ACC112 (cell line): ENCODE measurements at regions not wholly inside any gene's neighbourhood (a gene's known extent, or its start where the extent isn't known, plus 50 kb on each side); places are given as distances from the start of the nearest gene placed in this dataset.

ENCODE experiments used
- H2AFZ ChIP-seq: fragments of 200-600 bp; sonication (generic); one replicate; pipeline ENCODE4 v1.6.0; 2017; ENCODE audit warnings: antibody characterized with exemption, low read length; ENCODE audit not compliant: unreplicated experiment
- H3K27ac ChIP-seq: fragments of 200-600 bp; sonication (generic); 2 replicates; pipeline ENCODE4 v1.5.1; 2014; ENCODE audit warnings: low read depth, mild to moderate bottlenecking, antibody characterized with exemption, low read length, moderate library complexity
- H3K27me3 ChIP-seq: fragments of 200-600 bp; sonication (generic); 2 replicates; pipeline ENCODE4 v1.6.1; 2014; ENCODE audit warnings: mild to moderate bottlenecking, antibody characterized with exemption, low read length, moderate library complexity, mixed read lengths; ENCODE audit not compliant: insufficient read depth
- H3K36me3 ChIP-seq: fragments of 200-600 bp; sonication (generic); 2 replicates; pipeline ENCODE4 v1.6.1; 2016; ENCODE audit warnings: mild to moderate bottlenecking, antibody characterized with exemption, low read length, moderate library complexity, mixed read lengths; ENCODE audit not compliant: insufficient read depth
- H3K4me1 ChIP-seq: fragments of 200-600 bp; sonication (generic); one replicate; pipeline ENCODE4 v1.6.1; 2016; ENCODE audit warnings: low read length, mixed read lengths; ENCODE audit not compliant: insufficient read depth, unreplicated experiment, control insufficient read depth
- H3K4me3 ChIP-seq: fragments of 200-600 bp; sonication (generic); 2 replicates; pipeline ENCODE4 v1.5.1; 2014; ENCODE audit warnings: mild to moderate bottlenecking, low read depth, low read length
- H3K79me2 ChIP-seq: fragments of 200-600 bp; sonication (generic); one replicate; pipeline ENCODE4 v1.6.0; 2016; ENCODE audit warnings: low read length; ENCODE audit not compliant: control insufficient read depth, unreplicated experiment, insufficient read depth

GRCh38 chr15:95911570-95912279, 418.8 kb upstream of the NR2F2 start:
- Histone ChIP-seq H3K4me1 (no peaks in the 10 kb centered on the region), H3K27ac (no peak overlapping the region), H3K79me2 (no peaks in the 10 kb centered on the region), H2AFZ (no peak overlapping the region), H3K4me3 (no peak overlapping the region), H3K36me3 (no peaks in the 10 kb centered on the region), H3K27me3 (no peaks in the 10 kb centered on the region)

- Histone ChIP-seq H3K27ac (no peak overlapping the region), H2AFZ (no peak overlapping the region), H3K27me3 (no peaks in the 10 kb centered on the region), H3K4me1 (no peaks in the 10 kb centered on the region), H3K36me3 (no peaks in the 10 kb centered on the region), H3K4me3 (no peak overlapping the region), H3K79me2 (no peaks in the 10 kb centered on the region)
These were observed 418.2 kb upstream of the NR2F2 start for GRCh38 chr15:95912280-95912625.

- Histone ChIP-seq H2AFZ (no peak overlapping the region), H3K79me2 (no peaks in the 10 kb centered on the region), H3K4me3 (no peak overlapping the region), H3K4me1 (no peaks in the 10 kb centered on the region), H3K36me3 (no peaks in the 10 kb centered on the region), H3K27ac (no peak overlapping the region), H3K27me3 (no peaks in the 10 kb centered on the region)
These were observed 417.8 kb upstream of the NR2F2 start for GRCh38 chr15:95912728-95913127.

GRCh38 chr15:95916568-95916967, 413.9 kb upstream of the NR2F2 start:
- Histone ChIP-seq H2AFZ (no peak overlapping the region), H3K36me3 (no peaks in the 10 kb centered on the region), H3K4me3 (no peak overlapping the region), H3K27me3 (no peaks in the 10 kb centered on the region), H3K27ac (no peak overlapping the region), H3K4me1 (no peaks in the 10 kb centered on the region), H3K79me2 (no peaks in the 10 kb centered on the region)

- H2AFZ ChIP-seq: no peak overlapping the region
- H3K4me3 ChIP-seq: no peak overlapping the region
- H3K79me2 ChIP-seq: no peaks in the 10 kb centered on the region
- H3K4me1 ChIP-seq: no peaks in the 10 kb centered on the region
- no peaks in the 10 kb centered on the region for H3K36me3 ChIP-seq
- H3K27ac ChIP-seq: no peak overlapping the region
- H3K27me3 ChIP-seq: no peaks in the 10 kb centered on the region
These were observed 412.0 kb upstream of the NR2F2 start for GRCh38 chr15:95918525-95918924.

GRCh38 chr15:95919460-95919859, 411.0 kb upstream of the NR2F2 start:
- H3K27me3 ChIP-seq: no peaks in the 10 kb centered on the region
- H2AFZ ChIP-seq: no peak overlapping the region
- no peak overlapping the region for H3K27ac ChIP-seq
- no peaks in the 10 kb centered on the region for H3K79me2 ChIP-seq
- H3K4me3 ChIP-seq: no peak overlapping the region
- no peaks in the 10 kb centered on the region for H3K36me3 ChIP-seq
- H3K4me1 ChIP-seq: no peaks in the 10 kb centered on the region

GRCh38 chr15:95921404-95921803, 409.1 kb upstream of the NR2F2 start:
- Histone ChIP-seq H3K4me3 (no peak overlapping the region), H3K27ac (no peak overlapping the region), H2AFZ (no peak overlapping the region), H3K79me2 (no peaks in the 10 kb centered on the region), H3K4me1 (no peaks in the 10 kb centered on the region), H3K27me3 (no peaks in the 10 kb centered on the region), H3K36me3 (no peaks in the 10 kb centered on the region)

- Histone ChIP-seq H3K27ac (no peak overlapping the region), H3K36me3 (no peaks in the 10 kb centered on the region), H3K79me2 (no peaks in the 10 kb centered on the region), H3K4me1 (no peaks in the 10 kb centered on the region), H2AFZ (no peak overlapping the region), H3K27me3 (no peaks in the 10 kb centered on the region), H3K4me3 (no peak overlapping the region)
These were observed 408.1 kb upstream of the NR2F2 start for GRCh38 chr15:95922431-95922830.

GRCh38 chr15:95923792-95924191, 406.7 kb upstream of the NR2F2 start:
- H2AFZ ChIP-seq: no peak overlapping the region
- H3K27me3 ChIP-seq: no peaks in the 10 kb centered on the region

GRCh38 chr15:95928822-95929221, 401.7 kb upstream of the NR2F2 start:
- no peaks in the 10 kb centered on the region for H3K36me3 ChIP-seq
- no peaks in the 10 kb centered on the region for H3K4me1 ChIP-seq
- H3K79me2 ChIP-seq: no peaks in the 10 kb centered on the region
- H3K4me3 ChIP-seq: no peak overlapping the region
- no peak overlapping the region for H2AFZ ChIP-seq
- no peak overlapping the region for H3K27ac ChIP-seq
- H3K27me3 ChIP-seq: no peaks in the 10 kb centered on the region

More at GRCh38 chr15:95923792-95924191, 406.7 kb upstream of the NR2F2 start:
- Histone ChIP-seq H3K36me3 (no peaks in the 10 kb centered on the region), H3K4me3 (no peak overlapping the region), H3K4me1 (no peaks in the 10 kb centered on the region), H3K27ac (no peak overlapping the region), H3K79me2 (no peaks in the 10 kb centered on the region)

GRCh38 chr15:95929232-95929846, 401.2 kb upstream of the NR2F2 start:
- H3K79me2 ChIP-seq: no peaks in the 10 kb centered on the region
- H3K36me3 ChIP-seq: no peaks in the 10 kb centered on the region
- no peak overlapping the region for H2AFZ ChIP-seq
- no peaks in the 10 kb centered on the region for H3K27me3 ChIP-seq
- H3K27ac ChIP-seq: no peak overlapping the region
- H3K4me3 ChIP-seq: no peak overlapping the region
- H3K4me1 ChIP-seq: no peaks in the 10 kb centered on the region
